ENCODE measurements at regions not wholly inside any gene's neighbourhood (a gene's known extent, or its start where the extent isn't known, plus 50 kb on each side); places are given as distances from the start of the nearest gene placed in this dataset.

DNA sequence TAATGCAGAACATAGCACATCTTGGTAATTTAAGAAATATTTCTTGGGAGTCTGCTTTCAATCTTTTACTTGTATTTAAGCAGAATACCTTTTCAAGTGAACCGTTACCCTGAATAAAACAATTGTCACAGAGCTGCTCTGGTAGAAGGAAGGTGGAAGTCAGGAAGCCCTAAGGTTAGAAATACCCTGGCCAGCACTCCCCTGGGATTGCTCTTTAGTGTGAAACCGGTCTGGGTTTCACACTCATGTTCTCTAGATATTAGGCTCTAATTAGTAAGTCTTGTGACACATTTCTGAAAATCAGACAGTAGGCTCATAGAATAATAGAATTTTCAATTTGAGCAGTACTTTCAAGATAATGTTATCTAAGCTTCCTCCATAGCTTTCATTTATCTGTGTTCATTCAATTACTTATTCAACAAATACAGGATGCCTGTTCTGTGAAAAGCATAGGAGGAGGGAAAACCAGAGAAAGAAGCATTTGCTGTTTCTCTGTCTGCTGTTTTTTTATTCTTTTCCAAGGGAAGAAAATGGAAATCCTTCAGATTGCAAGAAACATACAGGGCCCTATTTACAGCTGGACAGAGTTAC, 825.5 kb downstream of the TLR4 start:
- DNase-seq, result no peak

DNA sequence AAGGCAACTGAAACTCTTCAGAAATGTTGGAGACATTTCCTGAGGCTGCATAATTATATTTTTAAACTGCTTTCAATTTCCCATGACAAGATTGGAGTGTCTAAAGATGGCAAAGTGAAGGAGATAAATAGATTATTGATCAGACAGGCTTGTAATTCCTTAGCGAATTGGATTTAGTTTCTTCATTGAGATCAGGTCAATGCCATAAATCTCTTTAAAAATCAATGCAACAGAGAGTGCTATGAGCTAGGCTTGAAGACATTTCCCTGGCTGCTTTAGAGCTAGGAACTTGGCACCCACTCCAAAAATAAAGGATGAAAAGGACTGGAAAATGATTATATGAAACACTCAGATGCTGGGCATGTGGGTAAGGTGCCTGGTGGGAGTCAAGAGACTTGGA, 828.4 kb downstream of the TLR4 start:
- DNase-seq, result no peak

DNA sequence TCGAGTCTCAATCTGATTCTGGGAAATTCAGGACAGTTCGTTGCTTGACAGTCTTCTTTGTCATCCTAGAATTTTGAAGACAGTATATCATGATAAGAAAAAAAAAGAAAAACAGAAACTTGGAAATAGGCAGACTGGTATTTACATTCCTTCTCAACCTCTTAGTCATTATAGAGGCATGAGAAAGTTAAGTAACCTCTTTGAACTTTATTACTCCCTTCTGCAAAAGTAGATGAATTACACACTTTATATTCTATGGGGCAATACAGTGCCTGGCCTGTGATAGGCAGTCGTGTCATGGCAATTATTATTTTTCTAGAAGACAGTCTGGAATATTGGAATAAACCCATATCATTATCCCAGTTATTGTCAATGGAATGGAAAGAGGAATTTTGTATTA, 828.9 kb downstream of the TLR4 start:
- DNase-seq, result no peak

DNA sequence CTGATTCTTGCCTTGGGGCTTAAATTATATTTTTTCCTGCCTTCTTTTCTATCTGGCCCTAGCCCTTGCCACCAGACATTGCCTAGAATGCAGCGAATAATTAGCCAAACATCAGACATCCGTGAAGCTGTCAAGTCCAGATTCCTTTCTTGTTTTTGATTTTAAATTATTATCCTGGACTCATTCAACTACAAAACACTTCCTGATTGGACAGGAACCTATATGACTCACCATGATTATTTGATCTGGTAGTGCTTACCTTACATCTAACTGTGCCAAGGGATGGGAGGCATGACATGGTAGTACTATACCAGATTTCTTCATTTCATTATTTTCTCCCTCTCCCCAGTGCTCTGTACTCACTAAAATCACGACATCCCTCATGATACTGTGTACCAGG, 829.6 kb downstream of the TLR4 start:
- DNase-seq, result no peak

DNA sequence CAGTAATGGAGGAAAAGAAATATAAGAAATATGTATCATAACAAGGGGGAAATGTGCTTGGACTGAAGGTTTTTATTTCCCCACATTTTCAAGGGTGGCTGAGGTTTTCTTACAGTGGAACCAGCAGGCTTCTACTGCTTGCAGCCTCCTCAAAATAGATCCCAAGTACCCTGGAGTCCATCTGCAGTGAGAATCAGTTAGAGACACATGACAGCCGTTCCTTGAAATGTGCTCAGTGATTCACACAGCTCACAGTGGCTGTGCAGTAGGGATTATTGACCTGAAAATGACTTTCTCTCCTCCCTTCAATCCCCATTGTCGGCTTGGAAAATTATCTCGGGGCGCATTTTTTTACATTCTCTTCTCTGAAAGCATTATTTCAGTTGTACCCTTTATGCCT, 832.0 kb downstream of the TLR4 start:
- no peak for DNase-seq

DNA sequence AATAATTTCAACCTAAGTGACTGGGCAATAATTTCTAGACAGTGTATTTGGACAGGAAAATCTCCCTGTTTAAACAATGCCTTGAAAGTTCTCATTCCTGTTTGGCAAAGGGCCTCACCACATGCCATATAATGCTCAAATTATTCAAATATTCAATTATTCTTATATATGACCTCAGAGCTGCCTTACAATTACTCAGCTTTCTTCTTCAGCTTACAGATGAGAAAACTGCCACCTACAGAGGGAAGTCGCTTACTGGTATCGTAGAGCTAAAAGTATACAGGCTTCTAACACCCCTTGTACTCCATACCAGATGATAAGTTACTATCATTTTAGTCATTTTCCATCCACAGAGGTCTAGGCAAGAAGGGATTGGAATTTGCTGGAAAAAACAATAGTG, 830.3 kb downstream of the BRINP1 start:
- no peak for DNase-seq

DNA sequence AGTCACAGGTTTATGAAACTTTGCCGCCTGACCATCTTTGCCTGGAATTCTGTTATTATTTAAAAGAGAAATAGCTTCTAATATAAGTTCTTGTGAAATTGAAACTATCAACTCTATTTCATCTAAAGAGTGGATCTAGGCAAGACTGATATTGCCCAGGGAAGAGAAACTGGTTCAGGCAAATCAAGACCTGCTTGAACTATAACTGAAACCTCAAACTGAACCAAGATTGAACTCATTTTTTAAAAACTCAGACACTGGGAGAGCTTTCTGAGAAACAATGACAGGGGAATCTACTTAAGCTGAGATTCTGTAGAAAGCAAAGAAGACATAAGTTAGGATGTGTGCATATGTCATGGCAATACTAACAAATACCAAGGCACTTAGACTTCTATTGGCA, 815.8 kb downstream of the BRINP1 start:
- DNase-seq, result no peak

DNA sequence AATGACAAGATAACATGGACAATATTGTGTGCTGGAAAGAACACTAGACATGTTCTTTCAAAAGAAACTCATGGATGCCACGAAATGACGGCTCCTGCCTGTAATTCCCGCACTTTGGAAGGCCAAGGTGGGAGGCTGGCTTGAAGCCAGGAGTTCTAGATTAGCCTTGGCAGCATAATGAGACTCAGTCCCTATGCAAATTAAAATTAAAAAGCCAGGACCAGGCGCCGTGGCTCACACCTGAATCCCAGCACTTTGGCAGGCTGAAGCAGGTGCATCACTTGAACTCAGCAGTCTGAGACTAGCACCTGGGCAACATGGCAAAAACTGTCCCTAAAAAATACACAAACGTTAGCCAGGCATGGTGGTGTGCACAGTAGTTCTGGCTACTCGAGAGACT, 814.2 kb downstream of the BRINP1 start:
- DNase-seq, result no peak

DNA sequence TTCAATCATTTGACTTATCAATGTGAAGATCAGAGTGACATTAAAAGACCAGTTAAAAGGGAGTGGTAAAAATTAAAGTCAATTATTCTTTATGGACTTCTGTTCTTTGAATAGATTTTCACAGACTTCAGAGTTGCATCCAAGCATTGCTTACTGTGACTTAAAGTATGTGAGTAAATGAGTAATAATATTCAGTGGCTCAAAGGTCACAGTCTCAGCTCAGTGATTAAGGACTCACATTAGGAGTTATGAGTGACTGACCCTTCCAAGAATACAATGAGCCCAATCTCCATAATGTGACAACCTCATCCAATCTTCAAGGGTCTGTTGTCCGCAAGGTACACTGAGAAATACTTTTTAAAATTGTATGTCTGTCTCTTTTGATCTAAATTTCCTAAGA, 811.2 kb downstream of the BRINP1 start:
- no peak for DNase-seq

DNA sequence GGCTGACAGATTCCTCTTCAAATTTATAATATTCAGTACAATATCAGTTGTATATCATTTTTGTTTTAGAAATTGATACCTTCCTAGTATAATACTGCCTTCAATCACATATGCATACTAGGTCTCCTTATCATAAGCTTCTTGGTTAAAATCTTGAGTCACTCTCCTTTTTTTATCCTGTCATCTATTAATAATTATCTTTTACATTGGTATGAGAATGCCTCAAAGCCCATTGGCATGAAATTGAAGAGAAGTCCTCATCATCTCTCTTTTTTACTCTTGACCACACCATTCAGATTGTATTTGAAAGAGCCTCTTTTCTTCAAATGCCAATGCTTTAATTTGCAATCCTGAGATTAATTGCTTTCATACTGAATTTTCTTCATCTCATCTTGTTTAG, 810.3 kb downstream of the BRINP1 start:
- DNase-seq, result no peak

DNA sequence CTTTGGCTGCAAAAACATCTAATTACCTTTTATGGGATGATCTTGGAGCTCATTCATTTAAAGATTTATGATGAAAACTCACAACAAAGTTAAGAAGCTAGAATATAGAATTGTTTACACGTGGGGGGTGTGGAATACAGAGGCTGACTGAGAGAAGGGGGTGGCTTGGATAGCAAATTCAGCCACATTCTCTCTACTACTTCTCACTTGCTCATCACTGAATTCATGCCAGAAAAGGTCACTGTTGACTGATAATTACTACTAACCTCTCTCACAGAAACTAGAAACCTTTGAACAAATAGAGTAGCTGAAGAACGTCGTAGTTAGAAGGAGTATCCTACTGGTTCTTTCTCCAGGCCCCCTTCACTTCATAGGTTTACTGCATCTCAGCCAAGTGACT, 808.2 kb downstream of the BRINP1 start:
- DNase-seq, result no peak

DNA sequence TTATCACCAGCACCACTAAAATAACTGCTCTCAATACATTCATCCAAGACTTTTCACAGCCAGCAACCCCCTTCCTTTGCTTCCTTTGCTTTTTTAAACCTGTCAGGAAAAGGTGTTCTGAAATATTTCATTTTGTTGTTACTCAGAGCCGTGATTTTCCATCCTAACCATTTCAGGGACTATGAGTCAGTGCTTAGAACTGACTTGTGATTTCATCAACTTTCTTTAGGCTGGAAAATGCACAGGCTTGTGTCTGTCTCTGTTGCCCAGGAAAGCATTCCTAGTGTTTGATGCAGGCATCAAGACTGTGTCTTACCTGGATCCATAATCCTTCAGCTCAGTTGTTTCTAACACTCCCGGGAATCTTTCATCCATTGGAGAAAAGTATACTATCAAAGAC, 805.6 kb downstream of the BRINP1 start:
- DNase-seq, result no peak

DNA sequence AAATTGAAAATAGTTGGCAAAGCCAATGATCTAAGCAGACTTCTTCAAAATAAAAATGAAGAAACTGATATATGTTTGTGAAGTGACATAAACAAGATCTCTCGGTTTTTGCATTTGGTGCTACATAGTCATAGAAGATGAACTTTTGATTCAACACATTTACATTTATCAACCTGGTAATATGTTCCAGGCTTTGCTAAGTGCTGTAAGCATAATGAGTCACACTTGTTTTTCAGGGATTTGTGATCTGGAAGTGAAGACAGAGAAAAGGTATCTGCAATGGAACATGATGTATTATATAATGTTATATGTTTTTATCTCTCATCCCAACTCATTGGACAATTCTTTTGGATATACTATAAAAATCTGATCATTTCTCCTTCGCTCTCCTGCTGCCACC, 801.4 kb downstream of the BRINP1 start:
- DNase-seq, result no peak

DNA sequence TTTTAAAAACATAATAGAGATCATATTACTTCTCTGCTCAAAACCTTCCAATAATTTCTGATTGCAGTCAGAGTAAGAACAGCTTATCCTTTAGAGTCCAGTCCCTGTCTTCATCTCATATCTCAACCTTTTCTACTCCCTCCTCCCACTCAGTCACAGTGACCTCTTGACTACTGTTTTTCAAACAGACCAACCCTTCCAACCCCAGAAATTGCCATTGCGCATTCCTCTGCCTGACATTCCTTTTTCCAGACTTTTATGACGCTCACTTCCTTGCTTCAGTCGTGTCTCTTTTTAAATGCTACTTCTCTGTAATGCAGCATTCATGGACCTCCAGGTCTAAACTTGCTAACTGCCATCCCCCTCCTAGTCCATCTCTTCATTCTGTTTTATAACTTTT, 800.5 kb downstream of the BRINP1 start:
- DNase-seq, result no peak

DNA sequence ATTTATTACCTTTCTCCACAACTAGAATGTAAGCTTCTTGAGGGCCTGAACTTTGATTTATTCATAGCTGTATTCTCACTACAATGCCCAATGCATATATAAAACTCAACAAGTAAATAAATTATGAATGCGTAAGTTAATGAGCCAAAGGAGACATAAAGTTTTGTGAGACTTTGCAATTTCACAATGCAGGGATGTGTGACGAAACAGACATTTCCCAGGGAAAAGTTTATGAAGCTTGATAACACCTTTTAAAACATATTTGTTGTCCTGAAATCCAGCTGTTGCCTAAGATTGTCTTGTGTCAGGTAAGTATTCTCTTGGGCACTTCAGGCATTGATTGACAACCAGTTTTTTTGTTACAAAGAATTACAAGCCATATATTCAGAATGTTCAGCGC, 800.1 kb downstream of the BRINP1 start:
- no peak for DNase-seq

DNA sequence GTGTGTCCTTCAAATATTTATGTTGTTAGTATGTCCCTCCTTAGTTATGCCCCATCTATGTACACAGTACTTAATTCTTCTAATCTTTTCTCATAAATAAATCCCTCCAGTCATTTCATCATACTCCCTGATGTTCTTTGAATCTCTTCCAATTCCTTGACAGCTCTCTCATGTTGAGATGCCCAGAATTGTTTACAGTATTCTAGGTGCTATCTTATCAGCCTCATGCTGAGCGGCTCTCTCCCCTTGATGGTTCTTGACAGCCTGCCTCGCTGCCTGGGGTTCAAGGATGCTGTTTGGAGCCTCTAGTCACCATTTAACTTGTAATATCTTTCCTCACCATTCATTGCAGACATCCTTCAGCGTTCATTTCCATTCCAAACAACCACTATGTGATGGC, 799.2 kb downstream of the BRINP1 start:
- DNase-seq, result no peak

DNA sequence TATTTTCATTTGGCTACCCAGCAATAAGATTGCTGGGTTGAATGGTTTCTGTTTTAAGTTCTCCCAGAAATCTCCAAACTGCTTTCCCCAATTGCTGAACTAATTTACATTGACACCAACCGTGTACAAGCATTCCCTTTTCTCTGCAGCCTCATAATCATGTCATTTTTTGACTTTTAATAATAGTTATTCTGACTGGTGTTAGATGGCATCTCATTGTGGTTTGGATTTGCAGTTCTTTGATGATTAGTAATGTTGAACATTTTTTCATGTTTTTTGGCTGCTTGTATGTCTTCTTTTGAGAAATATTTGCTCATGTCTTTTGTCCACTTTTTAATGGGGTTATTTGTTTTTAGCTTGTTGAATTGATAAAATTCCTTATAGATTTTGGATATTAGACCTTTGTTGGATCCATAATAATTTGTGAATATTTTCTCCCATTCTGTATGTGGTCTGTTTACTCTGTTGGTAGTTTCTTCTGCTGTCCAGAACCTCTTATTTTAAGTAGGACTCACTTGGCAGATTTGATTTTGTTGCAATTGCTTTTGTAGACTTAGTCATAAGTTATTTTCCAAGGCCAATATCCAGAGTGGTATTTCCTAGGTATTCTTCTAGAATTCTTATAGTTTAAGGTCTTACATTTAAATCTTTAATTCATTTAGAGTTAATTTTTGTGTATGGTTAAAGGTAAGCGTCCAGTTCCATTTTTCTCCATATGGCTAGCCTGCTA, 793.7 kb downstream of the BRINP1 start:
- DNase-seq, result no peak

DNA sequence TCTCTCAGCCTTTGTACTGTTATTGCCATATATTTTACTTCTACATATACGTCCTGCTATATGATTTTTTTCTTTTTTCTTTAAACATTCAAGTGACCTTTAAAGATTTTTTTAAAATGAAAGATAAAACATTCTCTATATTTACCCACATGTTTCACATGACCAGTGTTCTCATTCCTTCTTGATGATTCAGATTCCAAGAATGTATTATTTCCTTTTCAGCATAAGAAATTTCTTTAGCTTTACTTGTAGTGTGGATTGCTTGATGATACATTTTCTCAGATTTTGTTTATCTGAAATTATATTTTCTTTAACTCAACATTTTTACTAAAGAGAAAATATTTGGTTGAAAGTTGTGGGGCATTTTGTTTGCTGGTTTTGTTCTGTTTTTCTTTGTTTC, 792.1 kb downstream of the BRINP1 start:
- DNase-seq, result no peak

DNA sequence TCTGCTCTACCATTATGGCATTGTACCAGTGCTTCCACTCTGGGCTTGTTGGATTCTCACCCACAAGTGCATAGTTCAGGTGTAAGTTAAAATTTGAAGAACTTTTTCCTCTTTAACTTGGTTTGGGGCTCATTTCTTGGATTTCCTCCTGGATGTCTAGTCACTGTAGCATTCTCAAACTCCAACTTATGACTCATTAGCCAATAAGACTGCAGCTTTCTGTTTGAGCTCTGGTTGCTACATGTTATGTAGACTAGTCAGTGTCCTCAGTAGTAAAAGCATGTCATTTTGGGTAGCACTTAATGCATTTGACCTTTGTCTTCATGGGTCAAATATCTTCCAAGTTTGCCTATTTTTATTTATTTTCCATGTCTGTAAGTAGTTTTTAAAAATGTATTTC, 790.8 kb downstream of the BRINP1 start:
- DNase-seq, result no peak

DNA sequence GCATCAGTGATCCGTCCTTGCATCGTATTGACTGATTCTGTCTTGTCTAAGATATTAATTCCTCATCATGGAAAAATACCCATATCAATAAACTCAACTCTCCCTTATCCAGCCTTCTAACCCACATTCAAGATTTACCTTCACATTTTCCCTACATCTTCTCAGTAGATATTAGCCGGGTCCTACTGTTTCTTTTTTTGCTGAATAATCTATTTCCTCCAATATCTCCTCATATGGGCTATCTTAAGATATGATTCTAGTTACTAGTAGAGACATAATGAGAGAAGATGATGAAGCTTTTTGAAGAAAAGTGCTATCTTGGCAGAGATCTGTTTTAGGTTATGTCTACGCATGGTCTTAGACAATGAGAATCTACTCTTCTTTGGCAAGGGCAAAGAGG, 785.8 kb downstream of the BRINP1 start:
- DNase-seq, result no peak

DNA sequence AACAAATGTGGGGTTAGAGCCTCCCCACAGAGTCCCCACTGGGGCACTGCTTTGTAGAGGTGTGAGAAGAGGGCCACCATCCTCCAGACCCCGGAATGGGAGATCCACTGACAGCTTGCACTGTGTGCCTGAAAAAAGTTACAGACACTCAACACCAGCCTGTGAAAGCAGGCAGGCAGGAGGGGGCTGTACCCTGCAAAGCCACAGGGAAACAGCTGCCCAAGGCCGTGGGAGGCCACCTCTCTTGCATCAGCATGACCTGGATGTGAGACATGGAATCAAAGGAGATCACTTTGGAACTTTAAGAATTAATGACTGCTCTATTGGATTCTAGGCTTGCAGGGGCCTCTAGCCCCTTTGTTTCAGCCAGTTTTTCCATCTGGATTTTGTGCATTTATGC, 782.3 kb downstream of the BRINP1 start:
- DNase-seq, result no peak

DNA sequence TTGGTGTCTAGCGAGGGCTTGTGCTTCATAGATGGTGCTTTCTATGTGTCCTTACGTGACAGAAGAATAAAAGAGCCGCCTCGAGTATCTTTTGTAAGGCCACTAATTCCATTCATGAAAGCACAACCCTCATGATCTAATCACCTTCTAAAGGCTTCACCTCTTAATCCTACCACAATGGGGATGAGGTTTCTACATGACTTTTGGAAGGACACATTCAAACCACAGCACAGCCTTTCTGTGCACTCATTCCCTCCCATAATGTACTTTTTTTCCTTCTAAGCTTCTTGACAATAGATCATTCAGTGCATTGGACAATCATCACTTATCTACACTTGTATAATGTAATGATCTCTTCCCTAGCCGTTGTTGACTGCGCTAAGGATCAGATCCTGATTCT, 774.8 kb downstream of the BRINP1 start:
- DNase-seq, result no peak

DNA sequence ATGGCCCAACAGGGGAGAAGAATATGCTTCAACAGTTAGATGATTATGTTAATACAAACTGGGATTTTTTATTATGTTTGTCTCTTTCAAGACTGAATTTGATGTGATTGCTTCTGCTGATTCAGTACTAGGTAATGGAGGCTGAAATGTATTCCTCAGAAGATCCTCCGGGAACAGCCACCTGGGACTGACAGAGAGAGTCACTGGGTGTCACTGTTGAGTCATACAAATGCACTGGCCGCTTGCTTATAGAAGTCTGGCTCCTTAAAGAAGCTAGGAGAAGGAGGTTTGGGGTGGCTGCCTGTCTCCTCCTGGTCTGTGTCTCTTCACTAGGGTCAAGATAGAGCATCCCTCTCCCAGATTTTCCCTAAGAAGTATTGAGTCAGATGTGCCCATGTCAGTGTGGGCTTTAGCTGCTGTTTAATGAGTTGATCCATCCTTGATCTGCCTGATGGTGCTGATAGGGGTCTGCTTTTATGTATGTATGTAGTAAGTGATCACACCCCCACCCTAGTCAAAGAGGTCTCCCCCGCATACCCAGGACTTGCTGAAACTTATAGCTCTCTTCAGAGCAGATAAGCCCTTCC, 773.4 kb downstream of the BRINP1 start:
- DNase-seq, result no peak

DNA sequence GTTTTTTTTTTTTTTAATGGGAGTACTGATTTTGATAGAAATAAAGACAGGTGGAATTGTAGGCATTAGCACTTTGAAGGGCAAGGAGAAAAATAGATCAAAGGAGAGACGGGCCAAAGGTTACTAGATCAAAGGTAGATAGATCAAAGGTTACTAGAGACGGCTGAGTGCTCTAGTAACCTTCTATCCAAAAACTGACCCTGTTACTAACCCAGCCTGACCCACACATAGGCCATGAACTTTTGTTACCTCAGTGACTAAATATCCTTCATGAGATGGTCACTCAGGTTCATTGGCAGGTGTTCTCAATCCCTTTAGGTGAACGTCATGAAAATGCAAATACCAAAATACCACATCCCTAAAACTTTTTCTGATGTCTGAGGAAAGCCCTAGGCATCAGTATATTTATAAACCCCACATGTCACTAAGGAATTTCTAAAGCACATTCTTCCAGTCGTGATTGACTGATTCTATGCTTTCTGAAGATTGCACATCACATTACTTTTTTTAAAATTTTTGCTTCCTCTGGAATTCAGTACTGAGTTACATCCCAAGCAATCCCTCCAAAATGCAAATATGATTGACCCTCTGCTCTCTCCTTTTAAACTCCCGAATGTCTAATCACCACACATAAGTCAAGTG, 772.7 kb downstream of the BRINP1 start:
- no peak for DNase-seq

Data from right forelimb (tissue), 1 donor.